H9 (cell line): ENCODE measurements at regions not wholly inside any gene's neighbourhood (a gene's known extent, or its start where the extent isn't known, plus 50 kb on each side); places are given as distances from the start of the nearest gene placed in this dataset.
A peak's percentile ranks its signal among the peaks of the same experiment; 100 is the strongest.

Source experiments
- DNase-seq: peaks from one replicate; pipeline ENCODE4 v3.0.0-alpha.2; 2017
- H2AFZ ChIP-seq: one replicate; pipeline ENCODE4 v1.6.1; 2013; ENCODE audit warnings: mild to moderate bottlenecking, low read length, control low read depth, moderate library complexity
- H2AK5ac ChIP-seq: 2 replicates; pipeline ENCODE4 v1.6.1; 2013; ENCODE audit warnings: low read length, control low read depth, mixed read lengths; ENCODE audit not compliant: insufficient read length
- H2BK120ac ChIP-seq: one replicate; pipeline ENCODE4 v1.6.1; 2013; ENCODE audit warnings: low read depth, mild to moderate bottlenecking, low read length, control low read depth, inconsistent platforms; ENCODE audit not compliant: poor library complexity, severe bottlenecking
- H2BK12ac ChIP-seq: 2 replicates; pipeline ENCODE4 v1.6.1; 2013; ENCODE audit warnings: low read length, control low read depth, mixed read lengths, low read depth; ENCODE audit not compliant: insufficient read length
- H2BK15ac ChIP-seq: 2 replicates; pipeline ENCODE4 v1.6.1; 2013; ENCODE audit warnings: low read depth, low read length, control low read depth
- H2BK20ac ChIP-seq: one replicate; pipeline ENCODE4 v1.6.1; 2013; ENCODE audit warnings: low read depth, mild to moderate bottlenecking, low read length, control low read depth, inconsistent platforms; ENCODE audit not compliant: poor library complexity, severe bottlenecking
- H2BK5ac ChIP-seq: 2 replicates; pipeline ENCODE4 v1.6.1; 2013; ENCODE audit warnings: low read length, control low read depth, mixed read lengths; ENCODE audit not compliant: insufficient read length
- H3K14ac ChIP-seq: 2 replicates; pipeline ENCODE4 v1.6.1; 2013; ENCODE audit warnings: low read length, control low read depth; ENCODE audit not compliant: insufficient read depth
- H3K18ac ChIP-seq: 2 replicates; pipeline ENCODE4 v1.6.1; 2013; ENCODE audit warnings: low read depth, mild to moderate bottlenecking, mixed read lengths, low read length, control low read depth; ENCODE audit not compliant: insufficient read length
- H3K23ac ChIP-seq: 2 replicates; pipeline ENCODE4 v1.6.1; 2013; ENCODE audit warnings: low read length, control low read depth, mixed read lengths, low read depth; ENCODE audit not compliant: insufficient read length
- H3K23me2 ChIP-seq: 2 replicates; pipeline ENCODE4 v1.6.1; 2013; ENCODE audit warnings: low read depth, mild to moderate bottlenecking, mixed read lengths, low read length, control low read depth; ENCODE audit not compliant: insufficient read length, poor library complexity, severe bottlenecking
- H3K27ac ChIP-seq: 2 replicates; pipeline ENCODE4 v1.5.1; 2013; ENCODE audit warnings: low read length, control low read depth, mixed read lengths, low read depth; ENCODE audit not compliant: insufficient read length
- H3K27me3 ChIP-seq: 2 replicates; pipeline ENCODE4 v1.6.1; 2013; ENCODE audit warnings: low read length, control low read depth, inconsistent platforms; ENCODE audit not compliant: insufficient read depth
- H3K4ac ChIP-seq: 2 replicates; pipeline ENCODE4 v1.6.1; 2013; ENCODE audit warnings: low read depth, mild to moderate bottlenecking, control low read depth, inconsistent platforms, low read length, moderate library complexity
- H3K4me1 ChIP-seq: 2 replicates; pipeline ENCODE4 v1.6.1; 2013; ENCODE audit warnings: low read length, control low read depth, inconsistent platforms; ENCODE audit not compliant: insufficient read depth
- H3K4me2 ChIP-seq: 2 replicates; pipeline ENCODE4 v1.6.1; 2013; ENCODE audit warnings: low read length, control low read depth, mixed read lengths; ENCODE audit not compliant: insufficient read length, insufficient read depth
- H3K56ac ChIP-seq: 2 replicates; pipeline ENCODE4 v1.6.1; 2013; ENCODE audit warnings: low read depth, mild to moderate bottlenecking, mixed read lengths, low read length, control low read depth; ENCODE audit not compliant: insufficient read length
- H3K79me1 ChIP-seq: 2 replicates; pipeline ENCODE4 v1.6.1; 2013; ENCODE audit warnings: low read depth, mild to moderate bottlenecking, moderate library complexity, low read length, control low read depth, inconsistent platforms; ENCODE audit not compliant: insufficient read depth, poor library complexity, severe bottlenecking
- H3K79me2 ChIP-seq: 2 replicates; pipeline ENCODE4 v1.6.1; 2013; ENCODE audit warnings: low read length, control low read depth, inconsistent platforms; ENCODE audit not compliant: insufficient read depth
- H3K9ac ChIP-seq: 2 replicates; pipeline ENCODE4 v1.6.1; 2013; ENCODE audit warnings: low read length, control low read depth, mixed read lengths; ENCODE audit not compliant: insufficient read length; ENCODE audit errors: extremely low read depth
- H3K9me3 ChIP-seq: one replicate; pipeline ENCODE4 v1.6.1; 2013; ENCODE audit warnings: low read depth, low read length, inconsistent platforms; ENCODE audit not compliant: control insufficient read depth
- H3T11ph ChIP-seq: one replicate; pipeline ENCODE4 v1.6.1; 2013; ENCODE audit warnings: mild to moderate bottlenecking, low read length, control low read depth, inconsistent platforms
- H4K20me1 ChIP-seq: one replicate; pipeline ENCODE4 v1.6.1; 2013; ENCODE audit not compliant: control insufficient read depth, insufficient read length, insufficient read depth
- H4K5ac ChIP-seq: 2 replicates; pipeline ENCODE4 v1.6.1; 2013; ENCODE audit warnings: low read depth, mild to moderate bottlenecking, mixed read lengths, low read length, control low read depth; ENCODE audit not compliant: insufficient read length
- H4K8ac ChIP-seq: replicated peaks from 2 replicates; pipeline ENCODE4 v1.6.1; 2013; ENCODE audit warnings: low read length, control low read depth, mixed read lengths, low read depth; ENCODE audit not compliant: insufficient read length
- H4K91ac ChIP-seq: 2 replicates; pipeline ENCODE4 v1.6.1; 2013; ENCODE audit warnings: low read depth, mild to moderate bottlenecking, moderate library complexity, mixed read lengths, low read length, control low read depth; ENCODE audit not compliant: insufficient read length
- H3K27ac Mint-ChIP-seq, 3 experiments: 2 replicates in 2 of 3; 3 replicates in 1 of 3; pipeline ENCODE4 v1.8.0; 2020 to 2021; ENCODE audit warnings: mixed read lengths in 3 of 3, mild to moderate bottlenecking in 1 of 3, moderate library complexity in 1 of 3
- H3K27me3 Mint-ChIP-seq: 2 replicates; pipeline ENCODE4 v1.8.0; 2021; ENCODE audit warnings: low read depth, mild to moderate bottlenecking, moderate library complexity, mixed read lengths
- H3K36me3 Mint-ChIP-seq, 3 experiments: 2 replicates in 2 of 3; 3 replicates in 1 of 3; pipeline ENCODE4 v1.8.0; 2020 to 2021; ENCODE audit warnings: low read depth in 3 of 3, mixed read lengths in 3 of 3; ENCODE audit not compliant: insufficient read depth in 1 of 3
- H3K4me1 Mint-ChIP-seq, 2 experiments: 2 replicates each; pipeline ENCODE4 v1.8.0; 2020; ENCODE audit warnings: mixed read lengths in 2 of 2
- H3K4me3 Mint-ChIP-seq, 2 experiments: 2 replicates in 1 of 2; 3 replicates in 1 of 2; pipeline ENCODE4 v1.8.0; 2020 to 2021; ENCODE audit warnings: mild to moderate bottlenecking in 2 of 2, mixed read lengths in 2 of 2, moderate library complexity in 1 of 2
- H3K9me3 Mint-ChIP-seq, 2 experiments: 2 replicates in 1 of 2; 3 replicates in 1 of 2; pipeline ENCODE4 v1.8.0; 2020; ENCODE audit warnings: mild to moderate bottlenecking in 2 of 2, mixed read lengths in 2 of 2, moderate library complexity in 1 of 2
- CTCF ChIP-seq: fragments of 200-600 bp; sonication (generic); conservative IDR thresholded peaks from 3 replicates; pipeline ENCODE4 v1.8.0; 2021; ENCODE audit warnings: antibody characterized with exemption, mild to moderate bottlenecking
- WGBS: extraction: QIAGEN DNeasy Blood & Tissue Kit; methylation state at CpG from one replicate; pipeline ENCODE4 v1.1.7; 2013; ENCODE audit warnings: missing lambda C conversion rate, low lambda C conversion rate, mixed read lengths; ENCODE audit not compliant: insufficient read length; ENCODE audit errors: extremely low coverage; 5-methylcytosine and 5-hydroxymethylcytosine counted together

- no peaks in the 10 kb centered on the region for H3K27me3 Mint-ChIP-seq
- Histone ChIP-seq H2BK15ac (no peak overlapping the region), H2AK5ac (no peak overlapping the region), H3K23me2 (no peaks in the 10 kb centered on the region), H3K23ac (no peak overlapping the region), H3K27ac (peak overlapping the region; percentile 62), H2BK20ac (peak overlapping the region; percentile 98), H2BK120ac (peak overlapping the region; percentile 5), H3K79me2 (no peaks in the 10 kb centered on the region), H4K5ac (peak overlapping the region; percentile 68), H2AFZ (no peak overlapping the region), H3K4me1 (peaks cover 14% of the 10 kb centered on the region; the same call in 1 of the 2 replicates), H4K91ac (no peak overlapping the region), H2BK5ac (no peak overlapping the region), H3K27me3 (no peaks in the 10 kb centered on the region), H3T11ph (no peak overlapping the region), H3K4ac (no peak overlapping the region), H3K56ac (no peak overlapping the region), H3K9ac (no peak overlapping the region), H4K20me1 (no peaks in the 10 kb centered on the region), H3K14ac (no peak overlapping the region), H3K9me3 (no peaks in the 10 kb centered on the region), H4K8ac (no peak overlapping the region), H3K79me1 (no peaks in the 10 kb centered on the region), H2BK12ac (no peak overlapping the region), H3K18ac (peak overlapping the region; percentile 61), H3K4me2 (peak overlapping the region; percentile 9)
- TF ChIP-seq CTCF: no peak
- whole genome bisulfite sequencing: no CpG with 5 or more reads among the region's 3 CpGs
- peak overlapping the region in 1 of 2 experiments; percentile 33; a peak in 3 of 5 replicates for H3K4me3 Mint-ChIP-seq
- peaks cover 0 to 6% of the 10 kb centered on the region in 2 experiments; a peak in 3 of 5 replicates for H3K9me3 Mint-ChIP-seq
- peak overlapping the region; percentile 93 to 97 (median 97); a peak in 6 of 7 replicates for H3K27ac Mint-ChIP-seq
- H3K4me1 Mint-ChIP-seq: peaks cover 50 to 55% of the 10 kb centered on the region in 2 experiments
- DNase-seq: peak; percentile 42
- peaks cover 0 to 21% (median 3%) of the 10 kb centered on the region in 3 experiments; a peak in 5 of 7 replicates for H3K36me3 Mint-ChIP-seq
These were observed 451.4 kb upstream of the ADGRL2 start for GRCh38 chr1:81349194-81349965.
